ENCODE measurements at regions not wholly inside any gene's neighbourhood (a gene's known extent, or its start where the extent isn't known, plus 50 kb on each side); places are given as distances from the start of the nearest gene placed in this dataset.

GRCh38 chr2:217294818-217295217, 435.0 kb upstream of the TNP1 start:
- DNase-seq (ENCODE audit: low read depth, low spot score) (no peak), FAIRE-seq (no peak)
- H3K27me3 ChIP-seq (ENCODE audit: control insufficient read depth, extremely low read depth, insufficient read depth, low read length), result no peaks in the 10 kb centered on the region
- no peaks in the 10 kb centered on the region for H3K79me2 ChIP-seq (ENCODE audit: control insufficient read depth, insufficient read depth, low read length)
- no peak overlapping the region for H2AFZ ChIP-seq (ENCODE audit: control insufficient read depth, low read length)
- dilution Hi-C loops (cut with MboI; ENCODE audit: extremely low pct_ligation_motif_present, low sequenced_read_pairs), result no loop called here
- H3K27ac ChIP-seq (ENCODE audit: control insufficient read depth, insufficient read depth, low read length), result no peak overlapping the region
- H3K36me3 ChIP-seq (ENCODE audit: control insufficient read depth in 2 of 2, extremely low read depth in 1 of 2, insufficient read depth in 2 of 2, low read length in 2 of 2), result no peaks in the 10 kb centered on the region
- no peaks in the 10 kb centered on the region for H4K20me1 ChIP-seq (ENCODE audit: control insufficient read depth, extremely low read depth, insufficient read depth, low read length)
- H3K9me1 ChIP-seq (ENCODE audit: control insufficient read depth, extremely low read depth, insufficient read depth, low read length), result no peaks in the 10 kb centered on the region
- H3K4me1 ChIP-seq (ENCODE audit: control insufficient read depth, extremely low read depth, insufficient read depth, low read length), result peaks cover 4% of the 10 kb centered on the region
- no peak overlapping the region for H3K4me3 ChIP-seq (ENCODE audit: control insufficient read depth in 2 of 3, extremely low read depth in 1 of 3, insufficient read depth in 2 of 3, low read depth in 1 of 3, low read length in 3 of 3)
- TF ChIP-seq CTCF (optimal IDR thresholded peaks at IDR 0.05 in 1 of 3, IDR thresholded peaks at IDR 0.05 in 1 of 3, conservative IDR thresholded peaks at IDR 0.05 in 1 of 3; ENCODE audit: extremely low read depth in 1 of 3, insufficient read depth in 2 of 3, low read length in 3 of 3) (no peak), EZH2 (IDR thresholded peaks at IDR 0.05; ENCODE audit: low read length) (no peak)
- H3K9me3 ChIP-seq (ENCODE audit: control insufficient read depth, low read depth, low read length), result no peaks in the 10 kb centered on the region
- H3K9ac ChIP-seq (ENCODE audit: control insufficient read depth, extremely low read depth, insufficient read depth, low read length), result no peak overlapping the region
- H3K4me2 ChIP-seq (ENCODE audit: control insufficient read depth, extremely low read depth, insufficient read depth, low read depth, low read length), result no peak overlapping the region

- no peak for FAIRE-seq
- Histone ChIP-seq H3K9me1 (ENCODE audit: control insufficient read depth, extremely low read depth, insufficient read depth, low read length) (no peaks in the 10 kb centered on the region), H3K4me2 (ENCODE audit: control insufficient read depth, extremely low read depth, insufficient read depth, low read depth, low read length) (no peak overlapping the region), H3K27me3 (ENCODE audit: control insufficient read depth, extremely low read depth, insufficient read depth, low read length) (no peaks in the 10 kb centered on the region), H3K9me3 (ENCODE audit: control insufficient read depth, low read depth, low read length) (no peaks in the 10 kb centered on the region), H2AFZ (ENCODE audit: control insufficient read depth, low read length) (no peak overlapping the region), H3K79me2 (ENCODE audit: control insufficient read depth, insufficient read depth, low read length) (no peaks in the 10 kb centered on the region), H3K36me3 (ENCODE audit: control insufficient read depth in 2 of 2, extremely low read depth in 1 of 2, insufficient read depth in 2 of 2, low read length in 2 of 2) (no peaks in the 10 kb centered on the region), H4K20me1 (ENCODE audit: control insufficient read depth, extremely low read depth, insufficient read depth, low read length) (no peaks in the 10 kb centered on the region), H3K27ac (ENCODE audit: control insufficient read depth, insufficient read depth, low read length) (no peak overlapping the region), H3K9ac (ENCODE audit: control insufficient read depth, extremely low read depth, insufficient read depth, low read length) (no peak overlapping the region), H3K4me3 (ENCODE audit: control insufficient read depth in 2 of 3, extremely low read depth in 1 of 3, insufficient read depth in 2 of 3, low read depth in 1 of 3, low read length in 3 of 3) (no peak overlapping the region), H3K4me1 (ENCODE audit: control insufficient read depth, extremely low read depth, insufficient read depth, low read length) (peaks cover 9% of the 10 kb centered on the region)
- TF ChIP-seq EZH2 (IDR thresholded peaks at IDR 0.05; ENCODE audit: low read length), result no peak
- no peak for TF ChIP-seq CTCF (optimal IDR thresholded peaks at IDR 0.05 in 1 of 3, IDR thresholded peaks at IDR 0.05 in 1 of 3, conservative IDR thresholded peaks at IDR 0.05 in 1 of 3; ENCODE audit: extremely low read depth in 1 of 3, insufficient read depth in 2 of 3, low read length in 3 of 3)
- dilution Hi-C loops (cut with MboI; ENCODE audit: extremely low pct_ligation_motif_present, low sequenced_read_pairs), result no loop called here
- DNase-seq (ENCODE audit: low read depth, low spot score), result no peak
Measured at GRCh38 chr2:217294211-217294610, 434.3 kb upstream of the TNP1 start.

Data from keratinocyte (primary cell).